H1 (cell line): ENCODE measurements at regions not wholly inside any gene's neighbourhood (a gene's known extent, or its start where the extent isn't known, plus 50 kb on each side); places are given as distances from the start of the nearest gene placed in this dataset.

Experiments used
- CTCF ChIA-PET: fragments of 300-600 bp; sonication (Branson Sonifier 250); formaldehyde crosslinking; loops from one replicate; lab custom pipeline; 2021; ENCODE audit not compliant: partially characterized antibody; lab: Charles Lee
- POLR2A ChIA-PET: fragments of 300-600 bp; sonication (Branson Sonifier 250); formaldehyde crosslinking; loops from one replicate; lab custom pipeline; 2021; ENCODE audit warnings: inconsistent platforms; ENCODE audit not compliant: partially characterized antibody; lab: Charles Lee
- DNase-seq, 2 experiments: peaks; one replicate each; pipeline versions ENCODE4 v3.0.0 to v3.0.0-alpha.2; 2010 to 2022; ENCODE audit warnings: low spot score in 2 of 2, low read depth in 1 of 2, mixed read lengths in 1 of 2
- FAIRE-seq: peaks from 2 replicates; lab custom pipeline; 2011; peaks lifted over from hg19 to GRCh38; lab: Jason Lieb, UNC
- H2AFZ ChIP-seq: 2 replicates; pipeline ENCODE4 v1.8.1; 2012; ENCODE audit warnings: low read length, inconsistent platforms
- H2AK5ac ChIP-seq: 2 replicates; pipeline ENCODE4 v1.6.1; 2013; ENCODE audit warnings: low read depth, low read length
- H2BK120ac ChIP-seq: replicated peaks from 2 replicates; pipeline ENCODE3; 2013; ENCODE audit warnings: low read depth, low read length, inconsistent platforms
- H2BK12ac ChIP-seq: 2 replicates; pipeline ENCODE4 v1.6.1; 2013; ENCODE audit warnings: low read depth, low read length
- H2BK15ac ChIP-seq: 2 replicates; pipeline ENCODE4 v1.6.1; 2013; ENCODE audit warnings: low read length
- H2BK20ac ChIP-seq: 2 replicates; pipeline ENCODE4 v1.6.1; 2013; ENCODE audit warnings: low read length
- H2BK5ac ChIP-seq: 2 replicates; pipeline ENCODE4 v1.6.1; 2013; ENCODE audit warnings: low read depth, low read length
- H3K14ac ChIP-seq: 2 replicates; pipeline ENCODE4 v1.6.1; 2013; ENCODE audit warnings: inconsistent platforms; ENCODE audit not compliant: insufficient read length
- H3K18ac ChIP-seq: 2 replicates; pipeline ENCODE4 v1.6.1; 2013; ENCODE audit warnings: low read length; ENCODE audit errors: extremely low read depth
- H3K23ac ChIP-seq: 2 replicates; pipeline ENCODE4 v1.6.1; 2013; ENCODE audit warnings: inconsistent platforms; ENCODE audit not compliant: insufficient read length
- H3K23me2 ChIP-seq: 2 replicates; pipeline ENCODE4 v1.6.1; 2013; ENCODE audit warnings: low read depth, low read length
- H3K27ac ChIP-seq: 2 replicates; pipeline ENCODE4 v1.6.1; 2011; ENCODE audit warnings: low read depth, low read length, inconsistent platforms
- H3K27me3 ChIP-seq, 4 experiments: replicated peaks in 1 of 4; 1 replicate in 1 of 4; 2 replicates in 3 of 4; pipeline versions ENCODE4 v1.6.1 to v1.8.1; 2011 to 2013; ENCODE audit warnings: low read length in 3 of 4, mild to moderate bottlenecking in 3 of 4, inconsistent platforms in 2 of 4, mixed read lengths in 2 of 4, moderate library complexity in 1 of 4; ENCODE audit not compliant: control insufficient read depth in 3 of 4, insufficient read depth in 3 of 4; ENCODE audit errors: extremely low read depth in 1 of 4
- H3K36me3 ChIP-seq, 4 experiments: 2 replicates each; pipeline versions ENCODE4 v1.6.1 to v1.8.1; 2011 to 2013; ENCODE audit warnings: mild to moderate bottlenecking in 4 of 4, low read length in 3 of 4, moderate library complexity in 2 of 4, control low read depth in 1 of 4, inconsistent platforms in 1 of 4; ENCODE audit not compliant: insufficient read depth in 4 of 4, control insufficient read depth in 2 of 4
- H3K4ac ChIP-seq: replicated peaks from 2 replicates; pipeline ENCODE3; 2013; ENCODE audit warnings: low read length, low read depth, mixed read lengths, inconsistent platforms; ENCODE audit not compliant: insufficient read length
- H3K4me1 ChIP-seq, 4 experiments: replicated peaks in 1 of 4; 1 replicate in 1 of 4; 2 replicates in 3 of 4; pipeline versions ENCODE4 v1.6.1 to v1.8.1; 2011 to 2013; ENCODE audit warnings: low read length in 3 of 4, inconsistent platforms in 2 of 4, mixed read lengths in 1 of 4; ENCODE audit not compliant: insufficient read depth in 4 of 4, control insufficient read depth in 3 of 4
- H3K4me2 ChIP-seq, 2 experiments: 2 replicates each; pipeline versions ENCODE4 v1.6.1 to v1.8.1; 2011 to 2013; ENCODE audit warnings: low read depth in 2 of 2, low read length in 2 of 2, control low read depth in 1 of 2, inconsistent platforms in 1 of 2, mild to moderate bottlenecking in 1 of 2; ENCODE audit not compliant: insufficient read depth in 1 of 2
- H3K4me3 ChIP-seq, 4 experiments: fragments of 200-600, 300-600 bp in 1 of 4; sonication (generic), shearing (Covaris generic), sonication (Bioruptor Twin) in 1 of 4; 2 replicates each; pipeline versions ENCODE4 v1.5.1 to v1.8.1; 2011 to 2016; ENCODE audit warnings: low read length in 4 of 4, low read depth in 3 of 4, control low read depth in 2 of 4, inconsistent platforms in 2 of 4, mild to moderate bottlenecking in 2 of 4, mixed read lengths in 1 of 4, moderate library complexity in 1 of 4; ENCODE audit not compliant: insufficient read depth in 2 of 4; ENCODE audit errors: extremely low read depth in 1 of 4
- H3K56ac ChIP-seq: replicated peaks from 2 replicates; pipeline ENCODE3; 2013; ENCODE audit warnings: low read depth, mild to moderate bottlenecking, mixed read lengths, low read length, inconsistent platforms; ENCODE audit not compliant: insufficient read length
- H3K79me1 ChIP-seq: 2 replicates; pipeline ENCODE4 v1.6.1; 2013; ENCODE audit warnings: low read depth, low read length, control low read depth
- H3K79me2 ChIP-seq, 2 experiments: 2 replicates each; pipeline versions ENCODE4 v1.6.1 to v1.8.1; 2012 to 2013; ENCODE audit warnings: low read length in 2 of 2, mild to moderate bottlenecking in 2 of 2, inconsistent platforms in 1 of 2; ENCODE audit not compliant: insufficient read depth in 2 of 2, control insufficient read depth in 1 of 2
- H3K9ac ChIP-seq, 4 experiments: replicated peaks in 1 of 4; 1 replicate in 1 of 4; 2 replicates in 3 of 4; pipeline versions ENCODE4 v1.6.1 to v1.8.1; 2011 to 2013; ENCODE audit warnings: low read depth in 3 of 4, low read length in 3 of 4, control low read depth in 2 of 4, mild to moderate bottlenecking in 2 of 4, moderate library complexity in 2 of 4, inconsistent platforms in 1 of 4; ENCODE audit errors: extremely low read depth in 1 of 4
- H3K9me3 ChIP-seq, 2 experiments: 2 replicates each; pipeline versions ENCODE4 v1.6.1 to v1.8.1; 2012 to 2013; ENCODE audit warnings: mild to moderate bottlenecking in 2 of 2, moderate library complexity in 2 of 2, control low read depth in 1 of 2, inconsistent platforms in 1 of 2, low read depth in 1 of 2, low read length in 1 of 2, mixed read lengths in 1 of 2; ENCODE audit not compliant: insufficient read depth in 2 of 2
- H4K20me1 ChIP-seq, 2 experiments: replicated peaks in 1 of 2; 2 replicates each; pipeline versions ENCODE3 to v1.8.1; 2011 to 2013; ENCODE audit warnings: inconsistent platforms in 2 of 2, low read length in 2 of 2, mild to moderate bottlenecking in 1 of 2; ENCODE audit not compliant: insufficient read depth in 2 of 2, control insufficient read depth in 1 of 2
- H4K5ac ChIP-seq: 2 replicates; pipeline ENCODE4 v1.6.1; 2013; ENCODE audit warnings: low read length, low read depth, mixed read lengths, inconsistent platforms; ENCODE audit not compliant: insufficient read length
- H4K8ac ChIP-seq: 2 replicates; pipeline ENCODE4 v1.8.0; 2013; ENCODE audit warnings: mild to moderate bottlenecking, moderate library complexity, low read length, inconsistent platforms; ENCODE audit not compliant: insufficient read depth; ENCODE audit errors: extremely low read depth
- H4K91ac ChIP-seq: replicated peaks from 2 replicates; pipeline ENCODE3; 2013; ENCODE audit warnings: low read length, mixed read lengths, inconsistent platforms; ENCODE audit not compliant: insufficient read length
- ATF3 ChIP-seq: IDR thresholded peaks from 2 replicates; pipeline ENCODE4 v1.6.1; 2011; ENCODE audit warnings: low read depth, mild to moderate bottlenecking, low read length; ENCODE audit not compliant: insufficient read depth
- EZH2 ChIP-seq: fragments of 200-600 bp; sonication (generic); IDR thresholded peaks from 2 replicates; pipeline ENCODE4 v1.7.1; 2012; ENCODE audit warnings: low read depth, mild to moderate bottlenecking, moderate library complexity, low read length, inconsistent platforms; ENCODE audit not compliant: severe bottlenecking
- PHF8 ChIP-seq: fragments of 200-600 bp; sonication (generic); conservative IDR thresholded peaks from 2 replicates; pipeline ENCODE4 v1.7.1; 2012; ENCODE audit warnings: low read depth, mild to moderate bottlenecking, inconsistent platforms, low read length, moderate library complexity
- POLR2AphosphoS5 ChIP-seq: IDR thresholded peaks from 2 replicates; pipeline ENCODE4 v1.6.1; 2011; ENCODE audit warnings: low read depth, low read length
- POU5F1 ChIP-seq: IDR thresholded peaks from 2 replicates; pipeline ENCODE4 v1.6.1; 2011; ENCODE audit warnings: low read depth, mild to moderate bottlenecking, low read length, moderate library complexity
- RBBP5 ChIP-seq: IDR thresholded peaks from 2 replicates; pipeline ENCODE4 v1.7.1; 2012; ENCODE audit warnings: low read depth, mild to moderate bottlenecking, inconsistent platforms, low read length, moderate library complexity, borderline replicate concordance
- RNF2 ChIP-seq: fragments of 200-900, 300-1000 bp; sonication (generic); IDR thresholded peaks from 2 replicates; pipeline ENCODE4 v1.7.1; 2016; ENCODE audit warnings: borderline replicate concordance, low read depth, mild to moderate bottlenecking, antibody characterized with exemption, low read length; ENCODE audit not compliant: poor library complexity, severe bottlenecking; ENCODE audit errors: missing control alignments
- SIN3A ChIP-seq, 2 experiments: IDR thresholded peaks in 1 of 2; conservative IDR thresholded peaks in 1 of 2; 2 replicates each; pipeline ENCODE4 v1.6.1; 2011 to 2012; ENCODE audit warnings: low read length in 2 of 2, improper control_type of control experiment in 1 of 2, low read depth in 1 of 2, mild to moderate bottlenecking in 1 of 2
- SIRT6 ChIP-seq: IDR thresholded peaks from one replicate; pipeline ENCODE4 v1.7.1; 2012; ENCODE audit warnings: low read length, inconsistent platforms
- SIX5 ChIP-seq: IDR thresholded peaks from 2 replicates; pipeline ENCODE4 v1.6.1; 2011; ENCODE audit warnings: mild to moderate bottlenecking, low read depth, low read length
- SP1 ChIP-seq: IDR thresholded peaks from 2 replicates; pipeline ENCODE4 v1.6.1; 2011; ENCODE audit warnings: low read depth, low read length
- SUZ12 ChIP-seq: fragments of 200-600 bp; sonication (generic); IDR thresholded peaks from 2 replicates; pipeline ENCODE4 v1.6.1; 2012; ENCODE audit warnings: mild to moderate bottlenecking, inconsistent platforms, low read length, moderate library complexity, mixed read lengths
- WGBS, 2 experiments: shearing (Covaris generic) in 1 of 2; methylation state at CpG; one replicate each; pipeline versions ENCODE4 v1.1.6 to v1.1.7; 2013 to 2015; ENCODE audit warnings: low lambda C conversion rate in 2 of 2, mixed read lengths in 2 of 2, inconsistent platforms in 1 of 2, low coverage in 1 of 2, missing lambda C conversion rate in 1 of 2; ENCODE audit not compliant: insufficient replicate concordance in 2 of 2, insufficient coverage in 1 of 2, insufficient read length in 1 of 2; ENCODE audit errors: extremely low coverage in 1 of 2, missing lambda C conversion rate in 1 of 2; 5-methylcytosine and 5-hydroxymethylcytosine counted together
- TF ChIP-seq, protein P1 (sequence below): IDR thresholded peaks from 2 replicates; pipeline ENCODE4 v1.6.1; 2011; ENCODE audit warnings: low read length, improper control_type of control experiment

DNA sequence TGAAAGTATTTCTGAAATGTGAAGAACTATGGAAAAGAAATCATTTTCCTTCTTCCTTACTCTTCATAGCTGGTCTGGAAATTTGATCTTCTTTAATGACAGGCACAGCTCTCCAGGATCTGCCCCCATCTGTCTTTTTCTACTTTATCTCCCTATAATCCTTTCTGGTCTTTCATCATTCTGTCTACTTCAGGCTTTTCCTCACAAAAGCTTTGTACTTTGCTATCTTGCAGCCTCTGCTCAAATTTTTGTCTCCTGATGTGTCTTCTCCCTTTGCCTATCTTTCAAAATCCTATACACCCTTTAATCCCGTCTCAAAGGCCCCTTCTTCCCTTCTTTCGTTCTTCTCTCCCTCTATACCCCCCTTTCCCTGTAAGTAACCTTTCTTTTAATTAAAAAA lies 114.9 kb upstream of the ATP10B start:
- no peak overlapping the region for H3K18ac ChIP-seq
- H4K5ac ChIP-seq: no peak overlapping the region
- no peak overlapping the region for H3K56ac ChIP-seq
- ChIA-PET CTCF (interaction anchor here (0.8 to 1.1 kb wide), 2 partner anchors 317 to 800 kb away, joined by 3 read pairs; no protein-coding TSS in a partner anchor), POLR2A (no interaction called here)
- no peak overlapping the region for H2BK120ac ChIP-seq
- no peak overlapping the region for H3K4me3 ChIP-seq
- H4K91ac ChIP-seq: no peak overlapping the region
- FAIRE-seq (no peak), DNase-seq (no peak)
- H3K4me1 ChIP-seq: no peaks in the 10 kb centered on the region
- H3K9ac ChIP-seq: no peak overlapping the region
- no peak overlapping the region for H4K8ac ChIP-seq
- H3K27ac ChIP-seq: no peak overlapping the region
- no peak overlapping the region for H3K4me2 ChIP-seq
- H2AFZ ChIP-seq: no peak overlapping the region
- 95 to 100% methylated on average over 2 of the region's 2 CpGs for WGBS, 2 experiments
- H2BK12ac ChIP-seq: no peak overlapping the region
- H3K23ac ChIP-seq: no peak overlapping the region
- H3K79me2 ChIP-seq: no peaks in the 10 kb centered on the region
- no peak overlapping the region for H2BK5ac ChIP-seq
- H3K27me3 ChIP-seq: no peaks in the 10 kb centered on the region
- H2BK15ac ChIP-seq: no peak overlapping the region
- no peak overlapping the region for H2BK20ac ChIP-seq
- no peaks in the 10 kb centered on the region for H3K9me3 ChIP-seq
- no peaks in the 10 kb centered on the region for H4K20me1 ChIP-seq
- no peaks in the 10 kb centered on the region for H3K36me3 ChIP-seq
- H3K23me2 ChIP-seq: no peaks in the 10 kb centered on the region
- no peak overlapping the region for H2AK5ac ChIP-seq
- H3K14ac ChIP-seq: no peak overlapping the region
- H3K79me1 ChIP-seq: no peaks in the 10 kb centered on the region
- no peak overlapping the region for H3K4ac ChIP-seq
- TF ChIP-seq EZH2 (no peak), SP1 (no peak), POLR2AphosphoS5 (no peak), SUZ12 (no peak), POU5F1 (no peak), SIRT6 (no peak), RNF2 (no peak), ATF3 (no peak), SIN3A (conservative IDR thresholded peaks at IDR 0.05 in 1 of 2, IDR thresholded peaks at IDR 0.05 in 1 of 2; ENCODE audit: low read depth in 1 of 2, low read length in 2 of 2) (no peak), SIX5 (no peak), RBBP5 (no peak), PHF8 (no peak)
- TF ChIP-seq, protein P1, sequence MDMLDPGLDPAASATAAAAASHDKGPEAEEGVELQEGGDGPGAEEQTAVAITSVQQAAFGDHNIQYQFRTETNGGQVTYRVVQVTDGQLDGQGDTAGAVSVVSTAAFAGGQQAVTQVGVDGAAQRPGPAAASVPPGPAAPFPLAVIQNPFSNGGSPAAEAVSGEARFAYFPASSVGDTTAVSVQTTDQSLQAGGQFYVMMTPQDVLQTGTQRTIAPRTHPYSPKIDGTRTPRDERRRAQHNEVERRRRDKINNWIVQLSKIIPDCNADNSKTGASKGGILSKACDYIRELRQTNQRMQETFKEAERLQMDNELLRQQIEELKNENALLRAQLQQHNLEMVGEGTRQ: no peak
